B cell (primary cell): ENCODE measurements at regions not wholly inside any gene's neighbourhood (a gene's known extent, or its start where the extent isn't known, plus 50 kb on each side); places are given as distances from the start of the nearest gene placed in this dataset.

Experiments
- CTCF ChIP-seq: fragments of 200-600 bp; IDR thresholded peaks from one replicate; pipeline ENCODE4 v1.8.0; 2022; ENCODE audit warnings: antibody characterized with exemption, mild to moderate bottlenecking
- EZH2 ChIP-seq: IDR thresholded peaks from 2 replicates; pipeline ENCODE4 v1.6.1; 2012; ENCODE audit warnings: borderline replicate concordance, low read depth, mild to moderate bottlenecking, moderate library complexity, low read length; ENCODE audit not compliant: insufficient read depth, poor library complexity, severe bottlenecking

DNA sequence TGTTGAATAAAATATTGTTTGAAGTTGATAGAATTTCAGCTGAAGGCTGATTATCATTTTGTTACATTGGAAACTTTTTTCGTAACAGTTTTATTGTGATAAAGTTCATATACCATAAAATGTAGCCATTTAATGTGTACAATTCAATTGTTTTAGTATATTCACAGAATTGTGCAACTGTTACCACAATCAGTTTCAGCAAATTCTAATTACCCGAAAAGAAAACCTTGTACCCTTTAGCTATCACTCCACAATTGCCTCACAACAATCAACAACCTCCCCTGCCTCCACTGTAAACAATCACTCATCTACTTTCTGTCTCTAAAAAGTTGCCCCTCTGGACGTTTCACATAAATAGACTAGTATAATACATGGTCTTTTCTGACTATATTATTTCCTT is 179.7 kb upstream of the BET1 start:
- TF ChIP-seq CTCF (no peak), EZH2 (no peak)
